ENCODE measurements at regions not wholly inside any gene's neighbourhood (a gene's known extent, or its start where the extent isn't known, plus 50 kb on each side); places are given as distances from the start of the nearest gene placed in this dataset.

DNA sequence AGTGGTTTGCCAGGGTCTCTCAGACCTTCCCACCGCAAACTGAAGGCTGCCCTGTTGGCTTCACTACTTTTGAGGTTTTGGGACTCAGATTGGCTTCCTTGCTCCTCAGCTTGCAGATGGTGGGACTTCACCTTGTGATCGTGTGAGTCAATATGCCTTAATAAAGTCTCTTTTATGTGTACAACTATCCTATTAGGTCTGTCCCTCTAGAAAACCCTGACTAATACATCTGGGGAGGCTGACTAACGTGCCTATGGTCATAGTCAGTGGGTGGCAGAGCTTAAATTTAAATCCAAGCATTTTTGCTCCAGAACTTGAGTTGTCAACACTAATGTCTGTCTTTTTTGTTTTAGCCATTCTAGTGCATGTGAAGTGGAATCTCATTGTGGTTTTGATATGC, 76.5 kb upstream of the CHODL start:
- Mint-ChIP-seq H3K4me3 (ENCODE audit: low read depth) (no peak overlapping the region), H3K27me3 (no peaks in the 10 kb centered on the region), H3K27ac (no peak overlapping the region), H3K4me1 (ENCODE audit: low read depth) (no peaks in the 10 kb centered on the region), H3K9me3 (ENCODE audit: low read depth) (no peaks in the 10 kb centered on the region), H3K36me3 (ENCODE audit: insufficient read depth) (no peaks in the 10 kb centered on the region)
- TF ChIP-seq, protein P1, sequence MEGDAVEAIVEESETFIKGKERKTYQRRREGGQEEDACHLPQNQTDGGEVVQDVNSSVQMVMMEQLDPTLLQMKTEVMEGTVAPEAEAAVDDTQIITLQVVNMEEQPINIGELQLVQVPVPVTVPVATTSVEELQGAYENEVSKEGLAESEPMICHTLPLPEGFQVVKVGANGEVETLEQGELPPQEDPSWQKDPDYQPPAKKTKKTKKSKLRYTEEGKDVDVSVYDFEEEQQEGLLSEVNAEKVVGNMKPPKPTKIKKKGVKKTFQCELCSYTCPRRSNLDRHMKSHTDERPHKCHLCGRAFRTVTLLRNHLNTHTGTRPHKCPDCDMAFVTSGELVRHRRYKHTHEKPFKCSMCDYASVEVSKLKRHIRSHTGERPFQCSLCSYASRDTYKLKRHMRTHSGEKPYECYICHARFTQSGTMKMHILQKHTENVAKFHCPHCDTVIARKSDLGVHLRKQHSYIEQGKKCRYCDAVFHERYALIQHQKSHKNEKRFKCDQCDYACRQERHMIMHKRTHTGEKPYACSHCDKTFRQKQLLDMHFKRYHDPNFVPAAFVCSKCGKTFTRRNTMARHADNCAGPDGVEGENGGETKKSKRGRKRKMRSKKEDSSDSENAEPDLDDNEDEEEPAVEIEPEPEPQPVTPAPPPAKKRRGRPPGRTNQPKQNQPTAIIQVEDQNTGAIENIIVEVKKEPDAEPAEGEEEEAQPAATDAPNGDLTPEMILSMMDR (IDR thresholded peaks at IDR 0.05; ENCODE audit: unreplicated experiment) = no peak
- DNase-seq (ENCODE audit: low spot score, unreplicated experiment) = no peak

DNA sequence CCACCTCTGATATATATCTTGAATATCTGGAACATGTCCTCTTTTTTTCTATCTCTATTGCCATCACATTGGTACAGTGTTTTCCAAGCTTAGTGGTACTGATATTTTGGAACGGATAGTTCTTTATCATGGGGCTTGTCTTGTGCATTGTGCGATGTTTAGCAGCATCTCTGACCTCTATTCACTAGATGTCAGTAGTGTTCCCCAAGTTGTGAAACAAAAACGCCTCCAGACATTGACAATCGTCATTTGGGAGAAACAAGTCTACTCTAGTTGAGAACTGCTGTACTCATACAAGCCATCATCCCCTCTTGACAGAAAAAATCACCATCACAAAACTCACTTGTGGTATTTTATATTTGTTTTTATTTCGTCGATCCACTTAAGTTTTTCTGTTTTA, 79.7 kb upstream of the CHODL start:
- Mint-ChIP-seq H3K9me3 (ENCODE audit: low read depth) (no peaks in the 10 kb centered on the region), H3K27ac (no peak overlapping the region), H3K27me3 (no peaks in the 10 kb centered on the region), H3K4me3 (ENCODE audit: low read depth) (no peak overlapping the region), H3K36me3 (ENCODE audit: insufficient read depth) (no peaks in the 10 kb centered on the region), H3K4me1 (ENCODE audit: low read depth) (no peaks in the 10 kb centered on the region)
- TF ChIP-seq, protein P1 (IDR thresholded peaks at IDR 0.05; ENCODE audit: unreplicated experiment) = no peak
- DNase-seq (ENCODE audit: low spot score, unreplicated experiment) = no peak

DNA sequence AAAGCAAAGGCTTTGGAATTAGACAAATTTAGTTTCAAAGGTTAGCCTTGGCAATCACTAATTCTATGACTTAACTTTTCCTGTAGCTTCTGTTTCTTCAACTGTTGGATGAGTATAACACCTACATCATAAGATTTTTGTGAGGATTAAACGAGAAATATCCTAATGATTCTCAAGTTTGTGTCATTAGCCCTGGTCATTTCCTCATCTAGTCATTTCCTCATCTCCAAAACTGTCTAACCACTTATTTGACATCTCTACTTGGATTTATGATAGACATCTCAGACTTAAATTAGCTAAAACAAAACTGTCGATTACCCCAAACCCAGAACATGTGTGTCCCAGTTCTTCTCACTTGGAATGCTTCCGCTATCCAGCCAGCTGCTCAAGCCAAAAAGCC, 80.2 kb upstream of the CHODL start:
- Mint-ChIP-seq H3K4me3 (ENCODE audit: low read depth) (no peak overlapping the region), H3K27ac (no peak overlapping the region), H3K36me3 (ENCODE audit: insufficient read depth) (no peaks in the 10 kb centered on the region), H3K4me1 (ENCODE audit: low read depth) (no peaks in the 10 kb centered on the region), H3K27me3 (no peaks in the 10 kb centered on the region), H3K9me3 (ENCODE audit: low read depth) (no peaks in the 10 kb centered on the region)
- no peak for DNase-seq (ENCODE audit: low spot score, unreplicated experiment)
- TF ChIP-seq, protein P1 (IDR thresholded peaks at IDR 0.05; ENCODE audit: unreplicated experiment) = no peak

DNA sequence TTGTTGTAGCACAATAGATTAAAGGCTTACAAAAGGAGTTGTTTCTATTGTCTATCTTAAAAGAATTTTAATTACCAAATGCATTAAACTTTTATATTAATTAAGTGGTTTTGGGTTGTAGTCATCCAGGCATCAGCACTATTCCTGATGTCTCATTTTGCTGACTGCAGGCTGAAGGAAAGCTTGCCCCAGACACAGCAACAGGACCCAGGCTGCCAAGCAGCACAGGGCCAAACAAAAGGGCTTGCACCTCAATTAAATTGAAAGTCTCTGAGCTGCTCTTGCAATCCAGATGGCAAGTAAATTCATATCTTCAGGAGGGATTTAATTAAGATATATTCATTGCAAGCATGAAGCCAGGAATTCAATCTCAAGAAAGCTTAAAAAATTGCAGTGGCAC, 80.7 kb upstream of the CHODL start:
- no peak for DNase-seq (ENCODE audit: low spot score, unreplicated experiment)
- Mint-ChIP-seq H3K9me3 (ENCODE audit: low read depth) (no peaks in the 10 kb centered on the region), H3K27me3 (no peaks in the 10 kb centered on the region), H3K4me3 (ENCODE audit: low read depth) (no peak overlapping the region), H3K4me1 (ENCODE audit: low read depth) (no peaks in the 10 kb centered on the region), H3K36me3 (ENCODE audit: insufficient read depth) (no peaks in the 10 kb centered on the region), H3K27ac (no peak overlapping the region)
- TF ChIP-seq, protein P1 (IDR thresholded peaks at IDR 0.05; ENCODE audit: unreplicated experiment) = no peak

DNA sequence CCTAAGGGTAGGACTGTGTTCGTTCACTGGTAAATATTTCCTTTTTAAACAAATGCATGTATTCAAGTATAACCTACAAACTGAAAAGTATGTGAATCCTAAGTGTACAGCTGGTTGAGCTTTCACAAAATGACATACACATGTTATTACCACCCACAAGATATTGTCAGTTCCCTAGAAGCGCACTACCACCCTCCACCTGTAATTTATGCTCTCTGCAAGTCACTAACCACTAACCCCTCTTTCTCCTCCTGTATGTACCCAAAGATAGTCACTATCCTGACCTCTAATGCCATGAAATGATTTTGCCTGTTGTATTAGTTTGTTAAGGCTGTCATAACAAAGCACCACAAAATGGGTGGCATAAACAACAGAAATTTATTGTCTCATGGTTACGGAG, 82.8 kb upstream of the CHODL start:
- Mint-ChIP-seq H3K9me3 (ENCODE audit: low read depth) (no peaks in the 10 kb centered on the region), H3K36me3 (ENCODE audit: insufficient read depth) (no peaks in the 10 kb centered on the region)
- TF ChIP-seq, protein P1 (IDR thresholded peaks at IDR 0.05; ENCODE audit: unreplicated experiment) = no peak

More for the DNA sequence above, 82.8 kb upstream of the CHODL start:
- H3K27me3 Mint-ChIP-seq = no peaks in the 10 kb centered on the region
- no peak overlapping the region for H3K27ac Mint-ChIP-seq
- H3K4me1 Mint-ChIP-seq (ENCODE audit: low read depth) = no peaks in the 10 kb centered on the region
- no peak overlapping the region for H3K4me3 Mint-ChIP-seq (ENCODE audit: low read depth)
- no peak for DNase-seq (ENCODE audit: low spot score, unreplicated experiment)
